ENCODE measurements at regions not wholly inside any gene's neighbourhood (a gene's known extent, or its start where the extent isn't known, plus 50 kb on each side); places are given as distances from the start of the nearest gene placed in this dataset.

DNA sequence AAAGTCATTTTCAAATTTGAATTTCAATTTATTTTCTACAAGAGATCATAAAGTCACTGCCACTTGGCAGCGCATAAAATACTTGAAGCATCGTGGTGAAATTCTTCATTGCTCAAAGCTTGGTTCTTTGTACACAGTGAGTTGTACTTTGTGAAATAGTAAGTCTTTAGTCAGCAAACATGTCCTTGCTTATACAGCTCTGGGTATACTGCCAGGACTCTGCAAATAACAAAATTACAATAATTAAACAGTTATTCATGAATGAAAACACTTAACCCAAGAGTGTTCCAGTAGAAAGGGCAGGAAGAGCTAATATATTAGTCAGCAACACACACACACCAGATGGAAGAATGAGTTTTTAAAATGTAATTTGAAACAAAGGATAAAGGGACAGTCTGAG, 1300.9 kb upstream of the DIAPH2 start:
- Histone ChIP-seq H3K4me2 (ENCODE audit: low read length, poor library complexity, severe bottlenecking) (no peak overlapping the region), H3K23ac (ENCODE audit: low read length in 2 of 2) (no peak overlapping the region), H3K9ac (ENCODE audit: low read length) (no peak overlapping the region), H3K14ac (ENCODE audit: low read length in 2 of 2) (no peak overlapping the region), H2BK120ac (ENCODE audit: low read depth, low read length) (no peak overlapping the region), H3K79me1 (replicated peaks; ENCODE audit: low read length, poor library complexity, severe bottlenecking) (no peaks in the 10 kb centered on the region), H3K36me3 (ENCODE audit: control insufficient read depth in 1 of 2, insufficient read depth in 2 of 2, low read depth in 1 of 2, low read length in 2 of 2) (no peaks in the 10 kb centered on the region), H4K91ac (ENCODE audit: low read length) (no peak overlapping the region), H4K8ac (ENCODE audit: low read length) (no peak overlapping the region), H3K9me3 (ENCODE audit: control insufficient read depth, low read length) (no peaks in the 10 kb centered on the region), H2AK5ac (ENCODE audit: low read length, severe bottlenecking) (no peak overlapping the region), H3K4me3 (ENCODE audit: insufficient read depth in 1 of 2, low read depth in 1 of 2, low read length in 2 of 2) (no peak overlapping the region), H2BK5ac (ENCODE audit: low read depth, low read length, poor library complexity, severe bottlenecking) (no peak overlapping the region), H2AFZ (ENCODE audit: low read depth, low read length) (no peak overlapping the region), H3K4me1 (ENCODE audit: control insufficient read depth, insufficient read depth, low read depth, low read length) (no peaks in the 10 kb centered on the region), H2BK12ac (ENCODE audit: low read length in 2 of 2) (no peak overlapping the region), H3K4ac (ENCODE audit: low read depth in 1 of 2, low read length in 2 of 2) (no peak overlapping the region), H3K27ac (ENCODE audit: low read length, poor library complexity, severe bottlenecking) (no peak overlapping the region), H3K18ac (ENCODE audit: low read depth in 1 of 2, low read length in 2 of 2) (no peak overlapping the region), H3K27me3 (ENCODE audit: control insufficient read depth in 1 of 2, insufficient read depth in 1 of 2, low read length in 2 of 2) (no peaks in the 10 kb centered on the region), H2BK15ac (ENCODE audit: low read depth, poor library complexity, severe bottlenecking) (no peak overlapping the region)
- DNase-seq = no peak
- WGBS = no CpG with 5 or more reads among the region's 2 CpGs

DNA sequence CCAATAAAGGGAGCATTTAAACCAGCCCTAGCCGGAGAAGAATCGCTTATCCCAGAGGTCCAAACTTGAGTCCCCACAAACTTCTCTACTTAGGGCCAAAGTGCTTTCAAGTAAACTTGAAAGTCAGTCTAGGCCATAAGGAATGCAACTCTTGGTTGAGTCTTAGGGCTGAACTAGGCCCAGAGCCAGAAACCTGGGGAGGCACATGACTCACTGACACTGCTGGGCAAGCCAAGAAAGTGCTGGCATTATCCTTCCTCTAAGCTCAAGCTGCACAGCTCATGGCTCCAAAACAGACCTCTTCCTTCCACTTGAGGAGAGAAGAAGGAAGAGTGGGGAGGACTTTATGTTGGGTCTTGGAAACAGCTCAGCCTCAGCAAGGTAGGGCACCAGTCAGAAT, 1257.3 kb upstream of the DIAPH2 start:
- Histone ChIP-seq H4K8ac (ENCODE audit: low read length) (no peak overlapping the region), H2AK5ac (ENCODE audit: low read length, severe bottlenecking) (no peak overlapping the region), H3K9me3 (ENCODE audit: control insufficient read depth, low read length) (peaks cover 3% of the 10 kb centered on the region), H2BK15ac (ENCODE audit: low read depth, poor library complexity, severe bottlenecking) (no peak overlapping the region), H3K27me3 (ENCODE audit: control insufficient read depth in 1 of 2, insufficient read depth in 1 of 2, low read length in 2 of 2) (no peaks in the 10 kb centered on the region), H3K9ac (ENCODE audit: low read length) (no peak overlapping the region), H2AFZ (ENCODE audit: low read depth, low read length) (no peak overlapping the region), H3K23ac (ENCODE audit: low read length in 2 of 2) (no peak overlapping the region), H3K18ac (ENCODE audit: low read depth in 1 of 2, low read length in 2 of 2) (no peak overlapping the region), H3K79me1 (replicated peaks; ENCODE audit: low read length, poor library complexity, severe bottlenecking) (no peaks in the 10 kb centered on the region), H3K27ac (ENCODE audit: low read length, poor library complexity, severe bottlenecking) (no peak overlapping the region), H2BK12ac (ENCODE audit: low read length in 2 of 2) (no peak overlapping the region), H2BK5ac (ENCODE audit: low read depth, low read length, poor library complexity, severe bottlenecking) (no peak overlapping the region), H3K14ac (ENCODE audit: low read length in 2 of 2) (no peak overlapping the region), H2BK120ac (ENCODE audit: low read depth, low read length) (no peak overlapping the region), H3K4ac (ENCODE audit: low read depth in 1 of 2, low read length in 2 of 2) (no peak overlapping the region), H3K36me3 (ENCODE audit: control insufficient read depth in 1 of 2, insufficient read depth in 2 of 2, low read depth in 1 of 2, low read length in 2 of 2) (no peaks in the 10 kb centered on the region), H3K4me3 (ENCODE audit: insufficient read depth in 1 of 2, low read depth in 1 of 2, low read length in 2 of 2) (no peak overlapping the region), H4K91ac (ENCODE audit: low read length) (no peak overlapping the region), H3K4me2 (ENCODE audit: low read length, poor library complexity, severe bottlenecking) (no peak overlapping the region), H3K4me1 (ENCODE audit: control insufficient read depth, insufficient read depth, low read depth, low read length) (no peaks in the 10 kb centered on the region)
- 100% methylated on average over 1 of the region's 2 CpGs for WGBS
- DNase-seq = no peak

DNA sequence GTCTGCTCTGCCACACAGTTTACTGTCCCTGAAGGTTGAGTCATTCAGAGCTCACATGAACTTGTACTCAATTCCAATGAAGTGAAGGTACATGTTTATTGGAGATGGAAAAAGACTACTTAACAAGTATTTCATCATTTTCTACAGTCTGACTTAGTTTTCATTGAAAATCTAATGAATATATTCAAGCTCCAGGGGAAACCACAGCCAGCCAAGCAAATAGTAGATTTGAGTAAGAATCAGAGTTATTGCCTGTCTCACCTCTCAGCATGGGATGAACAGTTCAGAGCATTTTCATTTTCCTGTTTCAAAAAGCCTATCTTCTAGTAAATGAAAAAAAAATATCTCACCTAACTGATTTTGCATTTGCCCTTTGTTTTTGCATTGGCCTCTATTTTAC, 1249.4 kb upstream of the DIAPH2 start:
- Histone ChIP-seq H3K4me2 (ENCODE audit: low read length, poor library complexity, severe bottlenecking) (no peak overlapping the region), H3K4me3 (ENCODE audit: insufficient read depth in 1 of 2, low read depth in 1 of 2, low read length in 2 of 2) (no peak overlapping the region), H2BK15ac (ENCODE audit: low read depth, poor library complexity, severe bottlenecking) (no peak overlapping the region), H3K23ac (ENCODE audit: low read length in 2 of 2) (no peak overlapping the region), H3K79me1 (replicated peaks; ENCODE audit: low read length, poor library complexity, severe bottlenecking) (no peaks in the 10 kb centered on the region), H3K36me3 (ENCODE audit: control insufficient read depth in 1 of 2, insufficient read depth in 2 of 2, low read depth in 1 of 2, low read length in 2 of 2) (no peaks in the 10 kb centered on the region), H3K9me3 (ENCODE audit: control insufficient read depth, low read length) (peaks cover 3% of the 10 kb centered on the region), H2BK120ac (ENCODE audit: low read depth, low read length) (no peak overlapping the region), H3K27me3 (ENCODE audit: control insufficient read depth in 1 of 2, insufficient read depth in 1 of 2, low read length in 2 of 2) (no peaks in the 10 kb centered on the region), H4K8ac (ENCODE audit: low read length) (no peak overlapping the region), H3K4me1 (ENCODE audit: control insufficient read depth, insufficient read depth, low read depth, low read length) (no peaks in the 10 kb centered on the region), H3K4ac (ENCODE audit: low read depth in 1 of 2, low read length in 2 of 2) (no peak overlapping the region), H3K27ac (ENCODE audit: low read length, poor library complexity, severe bottlenecking) (no peak overlapping the region), H3K14ac (ENCODE audit: low read length in 2 of 2) (no peak overlapping the region), H2BK5ac (ENCODE audit: low read depth, low read length, poor library complexity, severe bottlenecking) (no peak overlapping the region), H2AK5ac (ENCODE audit: low read length, severe bottlenecking) (no peak overlapping the region), H3K18ac (ENCODE audit: low read depth in 1 of 2, low read length in 2 of 2) (no peak overlapping the region), H2BK12ac (ENCODE audit: low read length in 2 of 2) (no peak overlapping the region), H2AFZ (ENCODE audit: low read depth, low read length) (no peak overlapping the region), H3K9ac (ENCODE audit: low read length) (no peak overlapping the region), H4K91ac (ENCODE audit: low read length) (no peak overlapping the region)
- no peak for DNase-seq

DNA sequence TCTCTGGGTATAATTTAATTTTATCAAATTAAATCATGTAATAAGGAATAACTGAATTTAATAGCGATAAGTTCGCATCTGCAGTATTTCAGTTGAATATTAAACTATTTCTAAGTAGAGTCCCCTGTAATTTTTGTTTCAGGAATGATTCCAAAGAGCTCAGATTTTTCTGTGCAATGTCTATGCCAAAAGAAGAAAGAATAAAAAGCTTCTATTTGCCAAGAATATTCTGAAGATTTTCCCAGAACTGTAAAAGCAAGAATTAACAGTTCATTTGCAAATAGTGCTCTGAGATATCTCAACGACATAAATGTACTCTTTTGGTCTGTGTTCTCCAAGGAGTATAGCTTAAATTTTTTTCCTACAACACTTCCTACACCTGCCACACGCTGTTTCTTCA, 1242.8 kb upstream of the DIAPH2 start:
- Histone ChIP-seq H3K9me3 (ENCODE audit: control insufficient read depth, low read length) (no peaks in the 10 kb centered on the region), H3K79me1 (replicated peaks; ENCODE audit: low read length, poor library complexity, severe bottlenecking) (no peaks in the 10 kb centered on the region), H3K18ac (ENCODE audit: low read depth in 1 of 2, low read length in 2 of 2) (no peak overlapping the region), H3K9ac (ENCODE audit: low read length) (no peak overlapping the region), H4K91ac (ENCODE audit: low read length) (no peak overlapping the region), H4K8ac (ENCODE audit: low read length) (no peak overlapping the region), H2AFZ (ENCODE audit: low read depth, low read length) (no peak overlapping the region), H2BK15ac (ENCODE audit: low read depth, poor library complexity, severe bottlenecking) (no peak overlapping the region), H3K23ac (ENCODE audit: low read length in 2 of 2) (no peak overlapping the region), H3K27ac (ENCODE audit: low read length, poor library complexity, severe bottlenecking) (no peak overlapping the region), H3K4me3 (ENCODE audit: insufficient read depth in 1 of 2, low read depth in 1 of 2, low read length in 2 of 2) (no peak overlapping the region), H3K4me1 (ENCODE audit: control insufficient read depth, insufficient read depth, low read depth, low read length) (no peaks in the 10 kb centered on the region), H2BK12ac (ENCODE audit: low read length in 2 of 2) (no peak overlapping the region), H3K4ac (ENCODE audit: low read depth in 1 of 2, low read length in 2 of 2) (no peak overlapping the region), H3K4me2 (ENCODE audit: low read length, poor library complexity, severe bottlenecking) (no peak overlapping the region), H3K14ac (ENCODE audit: low read length in 2 of 2) (no peak overlapping the region), H3K27me3 (ENCODE audit: control insufficient read depth in 1 of 2, insufficient read depth in 1 of 2, low read length in 2 of 2) (no peaks in the 10 kb centered on the region), H2BK5ac (ENCODE audit: low read depth, low read length, poor library complexity, severe bottlenecking) (no peak overlapping the region), H2AK5ac (ENCODE audit: low read length, severe bottlenecking) (no peak overlapping the region), H3K36me3 (ENCODE audit: control insufficient read depth in 1 of 2, insufficient read depth in 2 of 2, low read depth in 1 of 2, low read length in 2 of 2) (no peaks in the 10 kb centered on the region), H2BK120ac (ENCODE audit: low read depth, low read length) (no peak overlapping the region)
- DNase-seq = no peak
- WGBS = 17% methylated on average over 1 of the region's 4 CpGs

Data from mesenchymal stem cell (in vitro differentiated cells and primary cell).